GM12878 (cell line): ENCODE measurements at regions not wholly inside any gene's neighbourhood (a gene's known extent, or its start where the extent isn't known, plus 50 kb on each side); places are given as distances from the start of the nearest gene placed in this dataset.
A peak's percentile ranks its signal among the peaks of the same experiment; 100 is the strongest.

Source experiments
- ATAC-seq: fragments of 200-7000 bp; cut with Tn5 transposase; 3 replicates; pipeline ENCODE4 v1.9.1; 2020; ENCODE audit warnings: mild to moderate bottlenecking, moderate library complexity
- BruUV-seq: library from RNA; stranded (reverse); fragments of 400-500 nt; replicated peaks from 2 replicates; lab custom pipeline; 2021; lab: Mats Ljungman, UMichigan
- CTCF ChIA-PET: fragments of 300-600 bp; sonication (Branson Sonifier 250); formaldehyde crosslinking; extraction: SDS; loops from one replicate; lab custom pipeline; 2021; ENCODE audit warnings: inconsistent platforms; lab: Yijun Ruan, JAX
- POLR2A ChIA-PET: fragments of 350-600 bp; formaldehyde crosslinking; extraction: SDS; loops from one replicate; lab custom pipeline; 2021; ENCODE audit warnings: inconsistent platforms; lab: Charles Lee
- RAD21 ChIA-PET: fragments of 300-600 bp; sonication (Branson Sonifier 250); formaldehyde crosslinking; loops from one replicate; lab custom pipeline; 2023; ENCODE audit warnings: antibody characterized with exemption; ENCODE audit not compliant: unreplicated experiment; lab: Charles Lee
- SMC1A ChIA-PET: fragments of 300-600 bp; sonication (Branson Sonifier 250); formaldehyde crosslinking; loops from one replicate; lab custom pipeline; 2023; ENCODE audit not compliant: unreplicated experiment, uncharacterized antibody; lab: Charles Lee
- DNase-seq: peaks from one replicate; pipeline ENCODE4 v3.0.0-alpha.2; 2011; ENCODE audit warnings: low read depth, low spot score
- FAIRE-seq: peaks from 3 replicates; lab custom pipeline; 2011; peaks lifted over from hg19 to GRCh38; lab: Jason Lieb, UNC
- H2AFZ ChIP-seq: 2 replicates; pipeline ENCODE4 v1.6.0; 2011; ENCODE audit warnings: low read depth, low read length, control low read depth; ENCODE audit not compliant: control insufficient read depth
- H3K27ac ChIP-seq: 2 replicates; pipeline ENCODE4 v1.5.1; 2011; ENCODE audit warnings: control low read depth; ENCODE audit not compliant: control insufficient read depth, insufficient read depth
- H3K27me3 ChIP-seq, 2 experiments: replicated peaks in 1 of 2; 2 replicates each; pipeline versions ENCODE4 v1.6.0 to v1.6.1; 2011; ENCODE audit warnings: low read length in 1 of 2; ENCODE audit not compliant: control insufficient read depth in 2 of 2, insufficient read depth in 2 of 2
- H3K36me3 ChIP-seq, 2 experiments: 2 replicates each; pipeline ENCODE4 v1.5.1; 2011; ENCODE audit warnings: low read length in 1 of 2; ENCODE audit not compliant: control insufficient read depth in 2 of 2, insufficient read depth in 2 of 2
- H3K4me1 ChIP-seq: 2 replicates; pipeline ENCODE4 v1.6.1; 2011; ENCODE audit warnings: mild to moderate bottlenecking, low read length, moderate library complexity, mixed read lengths; ENCODE audit not compliant: control insufficient read depth, insufficient read depth
- H3K4me2 ChIP-seq: 2 replicates; pipeline ENCODE4 v1.6.0; 2011; ENCODE audit warnings: control low read depth; ENCODE audit not compliant: control insufficient read depth, insufficient read depth
- H3K4me3 ChIP-seq: fragments of 200-600 bp; sonication (generic); 2 replicates; pipeline ENCODE4 v1.5.1; 2016
- H3K79me2 ChIP-seq: 2 replicates; pipeline ENCODE4 v1.6.0; 2011; ENCODE audit warnings: low read length; ENCODE audit not compliant: control insufficient read depth, insufficient read depth
- H3K9ac ChIP-seq: 2 replicates; pipeline ENCODE4 v1.8.0; 2011; ENCODE audit warnings: low read length, control low read depth, mixed read lengths; ENCODE audit not compliant: control insufficient read depth, insufficient read depth
- H3K9me3 ChIP-seq: replicated peaks from 3 replicates; pipeline ENCODE4 v1.5.1; 2011; ENCODE audit warnings: mild to moderate bottlenecking, low read length; ENCODE audit not compliant: control insufficient read depth, insufficient read depth
- H4K20me1 ChIP-seq: 2 replicates; pipeline ENCODE4 v1.6.0; 2011; ENCODE audit not compliant: control insufficient read depth, insufficient read depth
- ASH2L ChIP-seq: fragments of 300-600, 200-600 bp; sonication (generic); IDR thresholded peaks from 2 replicates; pipeline ENCODE4 v1.6.1; 2017; ENCODE audit warnings: low read depth, mild to moderate bottlenecking, borderline replicate concordance
- ATF3 ChIP-seq: IDR thresholded peaks from 2 replicates; pipeline ENCODE4 v1.6.1; 2011; ENCODE audit warnings: low read depth, mild to moderate bottlenecking, low read length, moderate library complexity, borderline replicate concordance; ENCODE audit errors: extremely low read depth
- ATF7 ChIP-seq: fragments of 450-650 bp; IDR thresholded peaks from 2 replicates; pipeline ENCODE4 v1.6.1; 2016; ENCODE audit warnings: low read depth, mild to moderate bottlenecking
- CBX3 ChIP-seq: fragments of 200-600 bp; sonication (generic); IDR thresholded peaks from 2 replicates; pipeline ENCODE4 v1.6.1; 2016; ENCODE audit warnings: low read depth, borderline replicate concordance
- CEBPZ ChIP-seq: fragments of 150-350 bp; IDR thresholded peaks from 2 replicates; pipeline ENCODE4 v1.6.1; 2016; ENCODE audit warnings: low read depth, low read length
- EGR1 ChIP-seq, 2 experiments: IDR thresholded peaks; 1 replicate in 1 of 2; 2 replicates in 1 of 2; pipeline ENCODE4 v1.6.1; 2011 to 2012; ENCODE audit warnings: low read depth in 2 of 2, low read length in 2 of 2, borderline replicate concordance in 1 of 2, mild to moderate bottlenecking in 1 of 2, moderate library complexity in 1 of 2
- HDGF ChIP-seq: fragments of 450-650 bp; IDR thresholded peaks from 2 replicates; pipeline ENCODE4 v1.6.1; 2016; ENCODE audit warnings: antibody characterized with exemption
- POLR2AphosphoS2 ChIP-seq: IDR thresholded peaks from 2 replicates; pipeline ENCODE4 v1.6.1; 2011; ENCODE audit warnings: low read depth, mild to moderate bottlenecking, low read length, improper control_type of control experiment, moderate library complexity
- ZZZ3 ChIP-seq: IDR thresholded peaks from 2 replicates; pipeline ENCODE4 v1.6.1; 2011; ENCODE audit warnings: low read depth; ENCODE audit not compliant: control insufficient read depth, insufficient read length
- WGBS: methylation state at CpG from one replicate; pipeline ENCODE4 v1.1.6; 2016; ENCODE audit warnings: low lambda C conversion rate; ENCODE audit not compliant: insufficient replicate concordance, insufficient coverage; ENCODE audit errors: missing lambda C conversion rate; 5-methylcytosine and 5-hydroxymethylcytosine counted together
- in situ Hi-C: fragments of 300-500 bp; cut with MboI; formaldehyde crosslinking; loops from 9 replicates; pipeline ENCODE4 v1.14.3; 2018; ENCODE audit warnings: mixed read lengths
- intact Hi-C: fragments of 100-400 bp; cut with micrococcal nuclease; formaldehyde crosslinking; loops from one replicate; pipeline ENCODE4 v1.14.2; 2022; ENCODE audit not compliant: unreplicated experiment

- no peak for TF ChIP-seq ASH2L
Measured at GRCh38 chr10:45154502-45154901, 153.8 kb downstream of the ZNF22 start (continued).

GRCh38 chr10:45155784-45156183, 155.1 kb downstream of the ZNF22 start:
- Histone ChIP-seq H3K4me1 (no peaks in the 10 kb centered on the region), H3K4me2 (no peak overlapping the region), H3K9ac (no peak overlapping the region), H2AFZ (no peak overlapping the region), H3K9me3 (no peaks in the 10 kb centered on the region), H4K20me1 (no peaks in the 10 kb centered on the region), H3K4me3 (no peak overlapping the region), H3K27ac (no peak overlapping the region), H3K36me3 (no peaks in the 10 kb centered on the region), H3K79me2 (no peaks in the 10 kb centered on the region), H3K27me3 (no peaks in the 10 kb centered on the region; a peak in 1 of 4 replicates)
- CTCF ChIA-PET: interaction anchor here (0.7 kb wide), 1 partner anchor 79 kb away, joined by 4 read pairs; no protein-coding TSS in a partner anchor
- in situ Hi-C loops (no loop called here), intact Hi-C loops (no loop called here)
- DNase-seq (no peak), FAIRE-seq (no peak), ATAC-seq (peak; percentile 61)
- BruUV-seq: no TSS peak
- RAD21 ChIA-PET: no interaction called here
- SMC1A ChIA-PET: no interaction called here
- POLR2A ChIA-PET: no interaction called here
- WGBS: 47% methylated on average over 5 of the region's 5 CpGs
- TF ChIP-seq ATF7: no peak
- TF ChIP-seq CBX3: no peak
- no peak for TF ChIP-seq HDGF

- ATAC-seq: no peak
- no peaks in the 10 kb centered on the region for H3K79me2 ChIP-seq
Measured at GRCh38 chr10:45160271-45160670, 155.1 kb downstream of the OR13A1 start.

More at GRCh38 chr10:45160271-45160670, 155.1 kb downstream of the OR13A1 start:
- BruUV-seq: no TSS peak
- no peaks in the 10 kb centered on the region for H4K20me1 ChIP-seq
- no peaks in the 10 kb centered on the region for H3K36me3 ChIP-seq
- no peak for TF ChIP-seq ATF3
- TF ChIP-seq EGR1 (IDR thresholded peaks at IDR 0.05; ENCODE audit: borderline replicate concordance in 1 of 2, low read depth in 2 of 2, low read length in 2 of 2): no peak
- no peak for TF ChIP-seq ZZZ3
- TF ChIP-seq POLR2AphosphoS2: no peak
- TF ChIP-seq CEBPZ: no peak
- intact Hi-C loops (no loop called here), in situ Hi-C loops (no loop called here)
- no peak overlapping the region for H3K4me3 ChIP-seq
- H3K9ac ChIP-seq: no peak overlapping the region
- POLR2A ChIA-PET: no interaction called here
- WGBS: 5% methylated on average over 1 of the region's 1 CpG
- H3K9me3 ChIP-seq: no peaks in the 10 kb centered on the region
- SMC1A ChIA-PET: no interaction called here
- FAIRE-seq: no peak
- no peak overlapping the region for H3K27ac ChIP-seq
- RAD21 ChIA-PET: no interaction called here
- no peak overlapping the region for H2AFZ ChIP-seq
- H3K4me2 ChIP-seq: no peak overlapping the region
- CTCF ChIA-PET: no interaction called here
- no peak for DNase-seq
- no peaks in the 10 kb centered on the region for H3K4me1 ChIP-seq
- H3K27me3 ChIP-seq: peaks cover 0 to 2% of the 10 kb centered on the region in 2 experiments; a peak in 1 of 4 replicates
